HEK293 (cell line): ENCODE measurements at regions not wholly inside any gene's neighbourhood (a gene's known extent, or its start where the extent isn't known, plus 50 kb on each side); places are given as distances from the start of the nearest gene placed in this dataset.
A peak's percentile ranks its signal among the peaks of the same experiment; 100 is the strongest.

Source experiments
- CTCF ChIA-PET: fragments of 350-600 bp; formaldehyde crosslinking; extraction: SDS; loops from one replicate; lab custom pipeline; 2021; ENCODE audit warnings: antibody characterized with exemption; lab: Yijun Ruan, JAX
- POLR2A ChIA-PET: fragments of 300-600 bp; formaldehyde crosslinking; extraction: SDS; loops from one replicate; lab custom pipeline; 2020; ENCODE audit warnings: antibody characterized with exemption, inconsistent platforms; lab: Yijun Ruan, JAX
- H3K27ac ChIP-seq: fragments of 200-500 bp; sonication (Bioruptor generic); 2 replicates; pipeline ENCODE4 v1.5.1; 2014; ENCODE audit warnings: low read depth, low read length, control low read depth, inconsistent platforms; ENCODE audit errors: extremely low read depth
- H3K36me3 ChIP-seq, 2 experiments: fragments of 200-500 bp in 1 of 2; sonication (Bioruptor generic) in 1 of 2; 1 replicate in 1 of 2; 2 replicates in 1 of 2; pipeline ENCODE4 v1.5.1; 2014 to 2017; ENCODE audit warnings: inconsistent platforms in 2 of 2, low read length in 2 of 2; ENCODE audit not compliant: control insufficient read depth in 2 of 2, insufficient read depth in 1 of 2
- H3K4me1 ChIP-seq: fragments of 200-500 bp; sonication (Bioruptor generic); 2 replicates; pipeline ENCODE4 v1.5.1; 2014; ENCODE audit warnings: mild to moderate bottlenecking, low read length, inconsistent platforms; ENCODE audit not compliant: control insufficient read depth, insufficient read depth
- H3K4me3 ChIP-seq: 2 replicates; pipeline ENCODE4 v1.5.1; 2011; ENCODE audit warnings: low read depth, mild to moderate bottlenecking, control low read depth, low read length, moderate library complexity
- H3K9me3 ChIP-seq: fragments of 200-500 bp; sonication (Bioruptor generic); 2 replicates; pipeline ENCODE4 v1.5.1; 2014; ENCODE audit warnings: low read depth, low read length, inconsistent platforms; ENCODE audit not compliant: control insufficient read depth, insufficient read depth
- CTCF ChIP-seq: fragments of 450-650 bp; formaldehyde crosslinking; IDR thresholded peaks from 2 replicates; pipeline ENCODE4 v1.5.1; 2016; ENCODE audit warnings: missing biosample characterization, missing genetic modification characterization
- ELK4 ChIP-seq: IDR thresholded peaks from 2 replicates; pipeline ENCODE4 v1.6.1; 2011; ENCODE audit warnings: mild to moderate bottlenecking, low read depth, low read length, borderline replicate concordance
- GLIS1 ChIP-seq: fragments of 450-650 bp; formaldehyde crosslinking; IDR thresholded peaks from 2 replicates; pipeline ENCODE4 v1.5.1; 2016; ENCODE audit warnings: missing biosample characterization, missing genetic modification characterization
- GLIS2 ChIP-seq: fragments of 450-650 bp; formaldehyde crosslinking; IDR thresholded peaks from 2 replicates; pipeline ENCODE4 v1.5.1; 2016; ENCODE audit warnings: missing biosample characterization, missing genetic modification characterization
- KLF17 ChIP-seq: fragments of 450-650 bp; formaldehyde crosslinking; IDR thresholded peaks from 2 replicates; pipeline ENCODE4 v1.5.1; 2016; ENCODE audit warnings: missing biosample characterization, missing genetic modification characterization
- MEIS1 ChIP-seq: sonication (generic); formaldehyde crosslinking; IDR thresholded peaks from 2 replicates; pipeline ENCODE4 v1.8.1; 2022; ENCODE audit warnings: missing genetic modification reagents, mild to moderate bottlenecking, borderline replicate concordance
- REPIN1 ChIP-seq: fragments of 450-650 bp; formaldehyde crosslinking; IDR thresholded peaks from 2 replicates; pipeline ENCODE4 v1.5.1; 2017; ENCODE audit warnings: missing biosample characterization, missing genetic modification characterization, low read depth
- ZIC2 ChIP-seq: fragments of 450-650 bp; formaldehyde crosslinking; IDR thresholded peaks from 2 replicates; pipeline ENCODE4 v1.5.1; 2016; ENCODE audit warnings: missing biosample characterization, missing genetic modification characterization
- ZNF148 ChIP-seq: fragments of 450-650 bp; formaldehyde crosslinking; IDR thresholded peaks from 2 replicates; pipeline ENCODE4 v1.5.0; 2017; ENCODE audit warnings: missing biosample characterization, missing genetic modification characterization, borderline replicate concordance
- ZNF2 ChIP-seq: fragments of 450-650 bp; formaldehyde crosslinking; IDR thresholded peaks from 2 replicates; pipeline ENCODE4 v1.5.1; 2016; ENCODE audit warnings: missing biosample characterization, missing genetic modification characterization
- ZNF202 ChIP-seq: fragments of 450-650 bp; formaldehyde crosslinking; IDR thresholded peaks from 2 replicates; pipeline ENCODE4 v1.5.1; 2016; ENCODE audit warnings: missing biosample characterization, missing genetic modification characterization, borderline replicate concordance
- ZNF292 ChIP-seq: fragments of 450-650 bp; formaldehyde crosslinking; IDR thresholded peaks from 2 replicates; pipeline ENCODE4 v1.5.1; 2016; ENCODE audit warnings: low read depth, missing biosample characterization, missing genetic modification characterization, borderline replicate concordance
- ZNF366 ChIP-seq: fragments of 450-650 bp; formaldehyde crosslinking; conservative IDR thresholded peaks from 2 replicates; pipeline ENCODE4 v1.5.1; 2016; ENCODE audit warnings: missing biosample characterization, missing genetic modification characterization
- ZNF433 ChIP-seq: fragments of 450-650 bp; formaldehyde crosslinking; IDR thresholded peaks from 2 replicates; pipeline ENCODE4 v1.5.1; 2016; ENCODE audit warnings: missing biosample characterization, missing genetic modification characterization, low read depth
- ZNF501 ChIP-seq: fragments of 450-650 bp; formaldehyde crosslinking; IDR thresholded peaks from 2 replicates; pipeline ENCODE4 v1.5.1; 2016; ENCODE audit warnings: missing biosample characterization, missing genetic modification characterization
- ZNF518A ChIP-seq: fragments of 450-650 bp; formaldehyde crosslinking; conservative IDR thresholded peaks from 2 replicates; pipeline ENCODE4 v1.5.1; 2016; ENCODE audit warnings: low read depth, missing biosample characterization, missing genetic modification characterization
- ZNF621 ChIP-seq: fragments of 450-650 bp; formaldehyde crosslinking; IDR thresholded peaks from 2 replicates; pipeline ENCODE4 v1.5.1; 2017; ENCODE audit warnings: missing biosample characterization, missing genetic modification characterization
- ZNF624 ChIP-seq: fragments of 450-650 bp; formaldehyde crosslinking; IDR thresholded peaks from 2 replicates; pipeline ENCODE4 v1.5.1; 2017; ENCODE audit warnings: missing biosample characterization, missing genetic modification characterization
- ZNF664 ChIP-seq: fragments of 450-650 bp; formaldehyde crosslinking; IDR thresholded peaks from 2 replicates; pipeline ENCODE4 v1.5.1; 2016; ENCODE audit warnings: missing biosample characterization, missing genetic modification characterization
- ZNF830 ChIP-seq: fragments of 450-650 bp; IDR thresholded peaks from 2 replicates; pipeline ENCODE4 v1.5.0; 2018; ENCODE audit warnings: missing biosample characterization, missing genetic modification characterization, low read depth, mild to moderate bottlenecking, moderate library complexity

GRCh38 chr13:111886217-111886945 is 180.6 kb upstream of the SOX1 start:
- H3K9me3 ChIP-seq, result no peaks in the 10 kb centered on the region
- no peaks in the 10 kb centered on the region for H3K36me3 ChIP-seq
- H3K27ac ChIP-seq, result no peak overlapping the region
- H3K4me1 ChIP-seq, result no peaks in the 10 kb centered on the region
- no peak overlapping the region for H3K4me3 ChIP-seq
- TF ChIP-seq CTCF (tag by site-specific recombination) (no peak), ZNF518A (tag by site-specific recombination) (no peak), ZNF621 (tag by site-specific recombination) (no peak), ZNF664 (no peak), REPIN1 (no peak), ELK4 (no peak), ZNF366 (tag by site-specific recombination) (no peak), ZNF433 (tag by site-specific recombination) (no peak), KLF17 (tag by site-specific recombination) (no peak), MEIS1 (CRISPR knock-in tag) (no peak), ZNF501 (tag by site-specific recombination) (no peak), ZNF202 (tag by site-specific recombination) (no peak), ZNF624 (tag by site-specific recombination) (no peak)
- POLR2A ChIA-PET, result no interaction called here
- CTCF ChIA-PET, result no interaction called here

GRCh38 chr13:111893071-111893606 is 173.8 kb upstream of the SOX1 start:
- no peaks in the 10 kb centered on the region for H3K36me3 ChIP-seq
- ChIA-PET CTCF (no interaction called here), POLR2A (no interaction called here)
- TF ChIP-seq ZNF148 (tag by site-specific recombination) (no peak), ZNF830 (tag by site-specific recombination) (no peak), GLIS2 (tag by site-specific recombination) (0 out of 2 replicates have a peak, but pooled peaks have one; percentile 17), ZNF292 (tag by site-specific recombination) (no peak), ZIC2 (tag by site-specific recombination) (peak; percentile 48; the same call in 1 of the 2 replicates), ZNF2 (no peak), GLIS1 (tag by site-specific recombination) (peak; percentile 16; the same call in 1 of the 2 replicates)
- no peaks in the 10 kb centered on the region for H3K9me3 ChIP-seq
- H3K4me3 ChIP-seq, result peak overlapping the region; percentile 11
- no peak overlapping the region for H3K27ac ChIP-seq
- H3K4me1 ChIP-seq, result no peaks in the 10 kb centered on the region
